Panc1 (cell line): ENCODE measurements at regions not wholly inside any gene's neighbourhood (a gene's known extent, or its start where the extent isn't known, plus 50 kb on each side); places are given as distances from the start of the nearest gene placed in this dataset.

Source experiments
- POLR2AphosphoS5 ChIP-seq: IDR thresholded peaks from 2 replicates; pipeline ENCODE4 v1.6.1; 2012; ENCODE audit warnings: mild to moderate bottlenecking, low read depth, low read length, moderate library complexity
- SIN3A ChIP-seq: IDR thresholded peaks from 2 replicates; pipeline ENCODE4 v1.6.1; 2012; ENCODE audit warnings: low read depth, mild to moderate bottlenecking, low read length, moderate library complexity, borderline replicate concordance; ENCODE audit not compliant: insufficient read depth
- TCF7L2 ChIP-seq: IDR thresholded peaks from 2 replicates; pipeline ENCODE4 v1.6.1; 2011; ENCODE audit warnings: mild to moderate bottlenecking, low read depth, low read length, inconsistent platforms
- TF ChIP-seq, protein P1 (sequence below): fragments of 450-650 bp; IDR thresholded peaks from 2 replicates; pipeline ENCODE4 v1.5.1; 2017; ENCODE audit warnings: mild to moderate bottlenecking
- TF ChIP-seq, protein P2 (sequence below), 2 experiments: IDR thresholded peaks; 2 replicates each; pipeline ENCODE4 v1.6.1; 2011 to 2012; ENCODE audit warnings: low read depth in 2 of 2, control low read depth in 1 of 2, low read length in 1 of 2, mild to moderate bottlenecking in 1 of 2, moderate library complexity in 1 of 2; ENCODE audit not compliant: insufficient read depth in 1 of 2

DNA sequence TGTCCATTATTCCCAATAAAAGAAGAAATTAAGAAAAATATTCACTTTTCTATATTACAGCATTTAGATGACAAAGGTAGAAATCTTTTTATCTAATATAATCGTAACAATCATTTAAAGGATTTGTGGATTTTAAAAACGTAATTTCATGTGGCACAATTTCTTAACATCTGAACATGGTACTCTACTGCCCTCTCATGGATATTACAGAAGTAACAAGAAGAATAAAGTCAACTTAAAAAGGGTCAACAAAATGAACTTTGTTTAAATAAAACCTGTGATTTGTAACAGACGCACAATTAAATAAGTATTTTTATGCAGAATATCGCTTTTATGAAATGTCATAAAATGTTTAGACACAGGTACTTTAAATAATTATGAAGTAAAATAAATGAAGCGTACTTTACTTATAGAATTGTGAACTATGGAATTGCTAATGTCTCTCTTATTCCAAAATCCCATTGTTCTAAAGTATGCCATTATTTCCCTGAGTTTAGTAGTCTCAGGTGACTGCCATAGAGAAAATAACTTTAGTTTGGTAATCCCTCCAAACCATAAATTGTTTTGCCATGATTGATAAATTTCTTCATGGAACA, 366.8 kb upstream of the ZNF385D start:
- TF ChIP-seq POLR2AphosphoS5 (no peak), TCF7L2 (no peak), SIN3A (no peak)
- TF ChIP-seq, protein P1, sequence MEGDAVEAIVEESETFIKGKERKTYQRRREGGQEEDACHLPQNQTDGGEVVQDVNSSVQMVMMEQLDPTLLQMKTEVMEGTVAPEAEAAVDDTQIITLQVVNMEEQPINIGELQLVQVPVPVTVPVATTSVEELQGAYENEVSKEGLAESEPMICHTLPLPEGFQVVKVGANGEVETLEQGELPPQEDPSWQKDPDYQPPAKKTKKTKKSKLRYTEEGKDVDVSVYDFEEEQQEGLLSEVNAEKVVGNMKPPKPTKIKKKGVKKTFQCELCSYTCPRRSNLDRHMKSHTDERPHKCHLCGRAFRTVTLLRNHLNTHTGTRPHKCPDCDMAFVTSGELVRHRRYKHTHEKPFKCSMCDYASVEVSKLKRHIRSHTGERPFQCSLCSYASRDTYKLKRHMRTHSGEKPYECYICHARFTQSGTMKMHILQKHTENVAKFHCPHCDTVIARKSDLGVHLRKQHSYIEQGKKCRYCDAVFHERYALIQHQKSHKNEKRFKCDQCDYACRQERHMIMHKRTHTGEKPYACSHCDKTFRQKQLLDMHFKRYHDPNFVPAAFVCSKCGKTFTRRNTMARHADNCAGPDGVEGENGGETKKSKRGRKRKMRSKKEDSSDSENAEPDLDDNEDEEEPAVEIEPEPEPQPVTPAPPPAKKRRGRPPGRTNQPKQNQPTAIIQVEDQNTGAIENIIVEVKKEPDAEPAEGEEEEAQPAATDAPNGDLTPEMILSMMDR = peak; percentile 15; the same call in 1 of the 2 replicates
- TF ChIP-seq, protein P2, sequence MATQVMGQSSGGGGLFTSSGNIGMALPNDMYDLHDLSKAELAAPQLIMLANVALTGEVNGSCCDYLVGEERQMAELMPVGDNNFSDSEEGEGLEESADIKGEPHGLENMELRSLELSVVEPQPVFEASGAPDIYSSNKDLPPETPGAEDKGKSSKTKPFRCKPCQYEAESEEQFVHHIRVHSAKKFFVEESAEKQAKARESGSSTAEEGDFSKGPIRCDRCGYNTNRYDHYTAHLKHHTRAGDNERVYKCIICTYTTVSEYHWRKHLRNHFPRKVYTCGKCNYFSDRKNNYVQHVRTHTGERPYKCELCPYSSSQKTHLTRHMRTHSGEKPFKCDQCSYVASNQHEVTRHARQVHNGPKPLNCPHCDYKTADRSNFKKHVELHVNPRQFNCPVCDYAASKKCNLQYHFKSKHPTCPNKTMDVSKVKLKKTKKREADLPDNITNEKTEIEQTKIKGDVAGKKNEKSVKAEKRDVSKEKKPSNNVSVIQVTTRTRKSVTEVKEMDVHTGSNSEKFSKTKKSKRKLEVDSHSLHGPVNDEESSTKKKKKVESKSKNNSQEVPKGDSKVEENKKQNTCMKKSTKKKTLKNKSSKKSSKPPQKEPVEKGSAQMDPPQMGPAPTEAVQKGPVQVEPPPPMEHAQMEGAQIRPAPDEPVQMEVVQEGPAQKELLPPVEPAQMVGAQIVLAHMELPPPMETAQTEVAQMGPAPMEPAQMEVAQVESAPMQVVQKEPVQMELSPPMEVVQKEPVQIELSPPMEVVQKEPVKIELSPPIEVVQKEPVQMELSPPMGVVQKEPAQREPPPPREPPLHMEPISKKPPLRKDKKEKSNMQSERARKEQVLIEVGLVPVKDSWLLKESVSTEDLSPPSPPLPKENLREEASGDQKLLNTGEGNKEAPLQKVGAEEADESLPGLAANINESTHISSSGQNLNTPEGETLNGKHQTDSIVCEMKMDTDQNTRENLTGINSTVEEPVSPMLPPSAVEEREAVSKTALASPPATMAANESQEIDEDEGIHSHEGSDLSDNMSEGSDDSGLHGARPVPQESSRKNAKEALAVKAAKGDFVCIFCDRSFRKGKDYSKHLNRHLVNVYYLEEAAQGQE (IDR thresholded peaks at IDR 0.05; ENCODE audit: insufficient read depth in 1 of 2, low read depth in 2 of 2, low read length in 1 of 2) = no peak
